ENCODE measurements at regions not wholly inside any gene's neighbourhood (a gene's known extent, or its start where the extent isn't known, plus 50 kb on each side); places are given as distances from the start of the nearest gene placed in this dataset.

GRCh38 chr19:29285187-29285687 is 72.3 kb upstream of the UQCRFS1 start:
- TF ChIP-seq, protein P1, sequence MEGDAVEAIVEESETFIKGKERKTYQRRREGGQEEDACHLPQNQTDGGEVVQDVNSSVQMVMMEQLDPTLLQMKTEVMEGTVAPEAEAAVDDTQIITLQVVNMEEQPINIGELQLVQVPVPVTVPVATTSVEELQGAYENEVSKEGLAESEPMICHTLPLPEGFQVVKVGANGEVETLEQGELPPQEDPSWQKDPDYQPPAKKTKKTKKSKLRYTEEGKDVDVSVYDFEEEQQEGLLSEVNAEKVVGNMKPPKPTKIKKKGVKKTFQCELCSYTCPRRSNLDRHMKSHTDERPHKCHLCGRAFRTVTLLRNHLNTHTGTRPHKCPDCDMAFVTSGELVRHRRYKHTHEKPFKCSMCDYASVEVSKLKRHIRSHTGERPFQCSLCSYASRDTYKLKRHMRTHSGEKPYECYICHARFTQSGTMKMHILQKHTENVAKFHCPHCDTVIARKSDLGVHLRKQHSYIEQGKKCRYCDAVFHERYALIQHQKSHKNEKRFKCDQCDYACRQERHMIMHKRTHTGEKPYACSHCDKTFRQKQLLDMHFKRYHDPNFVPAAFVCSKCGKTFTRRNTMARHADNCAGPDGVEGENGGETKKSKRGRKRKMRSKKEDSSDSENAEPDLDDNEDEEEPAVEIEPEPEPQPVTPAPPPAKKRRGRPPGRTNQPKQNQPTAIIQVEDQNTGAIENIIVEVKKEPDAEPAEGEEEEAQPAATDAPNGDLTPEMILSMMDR (IDR thresholded peaks at IDR 0.05), result no peak
- no peak for TF ChIP-seq POLR2AphosphoS5 (IDR thresholded peaks at IDR 0.05)
